Spinal cord (tissue), 9 donors: ENCODE measurements at regions not wholly inside any gene's neighbourhood (a gene's known extent, or its start where the extent isn't known, plus 50 kb on each side); places are given as distances from the start of the nearest gene placed in this dataset.

Experiments
- DNase-seq, 6 donors: peaks; one replicate each; pipeline versions ENCODE4 v3.0.0 to v3.0.0-alpha.2; 2013 to 2015; ENCODE audit warnings: low spot score in 6 of 6, low read depth in 4 of 6
- H3K27ac ChIP-seq: one replicate; pipeline ENCODE4 v1.5.1; 2013; ENCODE audit warnings: low read depth, low read length, control low read depth
- H3K27me3 ChIP-seq: one replicate; pipeline ENCODE4 v1.6.1; 2013; ENCODE audit warnings: low read length; ENCODE audit not compliant: control insufficient read depth, insufficient read depth
- H3K36me3 ChIP-seq: one replicate; pipeline ENCODE4 v1.6.1; 2013; ENCODE audit warnings: low read length; ENCODE audit not compliant: control insufficient read depth, insufficient read depth
- H3K4me1 ChIP-seq: one replicate; pipeline ENCODE4 v1.6.1; 2013; ENCODE audit warnings: low read length; ENCODE audit not compliant: control insufficient read depth, insufficient read depth
- H3K4me3 ChIP-seq: one replicate; pipeline ENCODE4 v1.5.1; 2013; ENCODE audit warnings: low read depth, low read length, control low read depth
- H3K9me3 ChIP-seq: one replicate; pipeline ENCODE4 v1.6.1; 2013; ENCODE audit warnings: low read length; ENCODE audit not compliant: control insufficient read depth, insufficient read depth
- WGBS: methylation state at CpG from one replicate; pipeline ENCODE4 v1.1.5; 2013; ENCODE audit warnings: missing lambda C conversion rate; ENCODE audit not compliant: insufficient coverage; 5-methylcytosine and 5-hydroxymethylcytosine counted together
- donor health status: healthy.

DNA sequence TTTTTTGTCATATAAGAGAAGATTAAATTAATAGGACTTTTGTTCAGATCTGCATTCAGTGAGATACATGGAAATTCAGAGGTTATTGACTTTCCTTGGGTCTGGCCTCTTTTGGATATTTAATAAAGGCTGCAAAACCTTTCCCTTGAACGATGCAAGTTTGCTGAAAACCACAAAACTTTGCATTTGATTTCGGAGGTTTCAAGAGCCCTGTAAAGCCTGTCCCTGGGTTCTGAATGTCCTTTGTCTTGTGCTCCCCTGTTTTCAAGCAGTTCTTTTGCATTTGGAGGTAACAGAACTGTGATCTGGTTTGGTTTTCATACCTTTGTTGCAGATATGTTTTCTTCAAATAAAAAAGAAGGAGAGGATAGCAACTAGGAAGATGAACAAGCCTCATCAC is 188.1 kb upstream of the DMRT1 start:
- H3K27me3 ChIP-seq: no peaks in the 10 kb centered on the region
- H3K36me3 ChIP-seq: no peaks in the 10 kb centered on the region
- no peak overlapping the region for H3K4me3 ChIP-seq
- H3K9me3 ChIP-seq: no peaks in the 10 kb centered on the region
- WGBS: 88% methylated on average over 2 of the region's 2 CpGs
- H3K27ac ChIP-seq: no peak overlapping the region
- peaks cover 13% of the 10 kb centered on the region for H3K4me1 ChIP-seq
- DNase-seq: no peak

DNA sequence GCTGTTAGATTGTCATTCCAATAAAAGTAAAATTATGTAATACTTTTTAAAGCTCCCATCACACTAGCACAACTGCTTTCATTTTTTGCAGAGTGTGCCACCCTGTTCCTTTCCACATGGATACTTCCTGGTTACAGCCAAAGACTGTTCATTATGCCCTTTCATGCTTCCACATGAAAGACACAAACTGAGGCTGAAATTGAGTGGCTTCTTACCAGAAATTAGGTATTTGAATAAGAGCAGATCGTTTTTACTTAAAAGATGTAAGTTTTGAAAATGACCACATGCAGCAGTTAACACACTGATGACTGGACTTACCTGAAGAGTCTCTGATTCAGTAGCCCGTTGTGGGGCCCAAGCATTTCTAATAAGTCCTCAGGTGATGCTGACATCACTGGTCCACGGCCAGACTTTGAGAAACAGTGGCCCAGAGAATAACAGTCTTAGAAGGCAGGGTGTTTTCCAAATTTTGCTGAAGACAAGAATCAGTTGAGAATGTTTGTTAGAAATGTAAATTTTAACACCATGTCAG is 187.6 kb upstream of the DMRT1 start:
- Histone ChIP-seq H3K27me3 (no peaks in the 10 kb centered on the region), H3K4me1 (peaks cover 13% of the 10 kb centered on the region), H3K27ac (no peak overlapping the region), H3K36me3 (no peaks in the 10 kb centered on the region), H3K9me3 (no peaks in the 10 kb centered on the region), H3K4me3 (no peak overlapping the region)
- WGBS: 83% methylated on average over 3 of the region's 3 CpGs
- no peak for DNase-seq

GRCh38 chr9:655875-656274 is 185.6 kb upstream of the DMRT1 start:
- Histone ChIP-seq H3K36me3 (no peaks in the 10 kb centered on the region), H3K27ac (peak overlapping the region; percentile 45), H3K27me3 (no peaks in the 10 kb centered on the region), H3K9me3 (no peaks in the 10 kb centered on the region), H3K4me1 (peaks cover 9% of the 10 kb centered on the region), H3K4me3 (no peak overlapping the region)
- peak in 2 of 6 donors; percentile 56 to 72 for DNase-seq
- 43% methylated on average over 5 of the region's 5 CpGs for whole genome bisulfite sequencing

- WGBS: no CpG with 5 or more reads among the region's 3 CpGs
- Histone ChIP-seq H3K36me3 (no peaks in the 10 kb centered on the region), H3K4me3 (no peak overlapping the region), H3K27me3 (no peaks in the 10 kb centered on the region), H3K9me3 (no peaks in the 10 kb centered on the region), H3K27ac (no peak overlapping the region), H3K4me1 (peaks cover 9% of the 10 kb centered on the region)
- no peak for DNase-seq
Observed at GRCh38 chr9:656926-657568, 184.4 kb upstream of the DMRT1 start.

GRCh38 chr9:659286-659685 is 182.2 kb upstream of the DMRT1 start:
- H3K4me1 ChIP-seq: peaks cover 9% of the 10 kb centered on the region
- no peaks in the 10 kb centered on the region for H3K36me3 ChIP-seq
- H3K9me3 ChIP-seq: no peaks in the 10 kb centered on the region
- DNase-seq: no peak
- no peak overlapping the region for H3K27ac ChIP-seq
- no peaks in the 10 kb centered on the region for H3K27me3 ChIP-seq
- WGBS: 100% methylated on average over 3 of the region's 5 CpGs
- H3K4me3 ChIP-seq: no peak overlapping the region

DNA sequence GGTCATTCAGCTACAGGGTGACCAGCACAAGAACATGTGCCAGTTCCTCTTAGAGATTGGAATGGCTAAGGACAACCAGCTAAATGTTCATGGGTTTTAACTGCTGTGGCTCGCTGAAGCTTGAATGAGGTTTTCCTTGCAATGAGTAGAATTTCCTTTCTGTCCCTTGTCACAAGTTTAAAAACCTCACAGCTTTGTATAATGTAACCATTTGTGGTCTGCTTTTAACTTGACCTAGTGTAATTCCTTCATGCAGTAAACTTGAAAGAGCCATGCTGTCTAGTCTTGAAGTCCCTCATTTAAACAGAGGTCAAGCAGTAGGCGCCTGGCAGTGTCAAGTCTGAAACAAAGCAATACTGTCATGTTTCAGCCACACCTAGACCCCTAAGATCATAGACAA is 181.3 kb upstream of the DMRT1 start:
- Histone ChIP-seq H3K36me3 (no peaks in the 10 kb centered on the region), H3K4me3 (no peak overlapping the region), H3K27ac (no peak overlapping the region), H3K4me1 (peaks cover 5% of the 10 kb centered on the region), H3K27me3 (no peaks in the 10 kb centered on the region), H3K9me3 (no peaks in the 10 kb centered on the region)
- 0% methylated on average over 1 of the region's 2 CpGs for WGBS
- no peak for DNase-seq

- peak overlapping the region; percentile 8 for H3K27ac ChIP-seq
- peak in 2 of 6 donors; percentile 43 to 63 for DNase-seq
- WGBS: 25% methylated on average over 2 of the region's 3 CpGs
- H3K4me1 ChIP-seq: no peaks in the 10 kb centered on the region
- no peak overlapping the region for H3K4me3 ChIP-seq
- H3K9me3 ChIP-seq: peaks cover 1% of the 10 kb centered on the region
- no peaks in the 10 kb centered on the region for H3K27me3 ChIP-seq
- H3K36me3 ChIP-seq: no peaks in the 10 kb centered on the region
Observed at GRCh38 chr9:663541-663940, 178.0 kb upstream of the DMRT1 start.

DNA sequence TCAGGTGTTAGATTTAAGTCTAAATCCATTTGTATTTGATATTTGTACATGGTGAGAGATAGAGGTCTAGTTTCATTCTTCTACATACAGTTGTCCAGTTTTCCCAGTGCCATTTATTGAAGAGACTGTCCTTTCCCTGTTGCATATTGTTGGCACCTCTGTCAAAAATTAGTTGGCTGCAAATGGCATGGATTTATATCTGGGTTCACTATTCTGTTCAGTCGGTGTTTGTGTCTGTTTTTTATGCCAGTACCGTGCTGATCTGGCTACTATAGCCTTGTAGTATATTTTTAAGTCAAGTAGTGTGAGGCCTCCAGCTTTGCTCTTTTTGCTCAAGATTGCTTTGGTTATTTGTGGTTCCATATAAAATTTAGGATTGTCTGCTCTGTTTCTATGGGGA is 176.2 kb upstream of the DMRT1 start:
- H3K27me3 ChIP-seq: no peaks in the 10 kb centered on the region
- 81% methylated on average over 2 of the region's 2 CpGs for WGBS
- H3K9me3 ChIP-seq: peaks cover 4% of the 10 kb centered on the region
- DNase-seq: no peak
- no peak overlapping the region for H3K4me3 ChIP-seq
- no peaks in the 10 kb centered on the region for H3K4me1 ChIP-seq
- H3K36me3 ChIP-seq: no peaks in the 10 kb centered on the region
- H3K27ac ChIP-seq: no peak overlapping the region

GRCh38 chr9:671997-672396 is 169.5 kb upstream of the DMRT1 start:
- DNase-seq: no peak
- WGBS: no CpG with 5 or more reads among the region's 2 CpGs
- Histone ChIP-seq H3K9me3 (peaks cover 4% of the 10 kb centered on the region), H3K36me3 (no peaks in the 10 kb centered on the region), H3K4me1 (peaks cover 13% of the 10 kb centered on the region), H3K27ac (peak overlapping the region; percentile 87), H3K4me3 (no peak overlapping the region), H3K27me3 (no peaks in the 10 kb centered on the region)

DNA sequence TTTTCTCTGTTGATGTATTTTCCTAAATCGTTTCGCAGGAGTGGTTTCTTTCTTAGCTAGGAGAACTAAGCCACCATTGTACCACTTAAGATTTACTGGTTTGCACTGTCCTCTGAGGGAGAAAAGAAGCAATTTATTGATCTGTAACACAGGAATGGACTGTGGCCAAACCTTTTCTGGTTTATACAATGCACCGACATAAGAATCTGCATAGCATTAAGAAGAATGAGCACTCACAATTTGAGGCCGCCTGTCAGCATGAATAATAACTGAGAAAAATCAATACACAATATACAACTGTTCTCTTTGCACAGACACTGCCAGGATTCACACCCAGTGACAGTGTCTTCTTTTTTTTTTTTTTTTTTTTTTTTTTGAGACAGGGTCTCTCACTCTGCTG is 168.6 kb upstream of the DMRT1 start:
- Histone ChIP-seq H3K4me1 (peaks cover 13% of the 10 kb centered on the region), H3K36me3 (no peaks in the 10 kb centered on the region), H3K4me3 (no peak overlapping the region), H3K27me3 (no peaks in the 10 kb centered on the region), H3K27ac (peak overlapping the region; percentile 87), H3K9me3 (peaks cover 4% of the 10 kb centered on the region)
- 31% methylated on average over 2 of the region's 4 CpGs for WGBS
- peak in 3 of 6 donors; percentile 62 to 91 (median 80) for DNase-seq
